ENCODE measurements at regions not wholly inside any gene's neighbourhood (a gene's known extent, or its start where the extent isn't known, plus 50 kb on each side); places are given as distances from the start of the nearest gene placed in this dataset.

GRCh38 chr7:93015101-93015778 is 102.5 kb downstream of the SAMD9 start:
- no peak for DNase-seq

- no peak for DNase-seq
Observed at GRCh38 chr7:93014410-93014809, 103.4 kb downstream of the SAMD9 start.

GRCh38 chr7:93013446-93014061 is 104.2 kb downstream of the SAMD9 start:
- peak; percentile 34 for DNase-seq

- DNase-seq, result no peak
Observed at GRCh38 chr7:93011351-93012294, 106.2 kb downstream of the SAMD9 start.

- DNase-seq, result peak; percentile 64
Observed at GRCh38 chr7:93008833-93009232, 108.9 kb downstream of the SAMD9 start.

- peak; percentile 84 for DNase-seq
Observed at GRCh38 chr7:93006480-93007095, 111.2 kb downstream of the SAMD9 start.

- peak; percentile 80 for DNase-seq
Observed at GRCh38 chr7:93004906-93005305, 112.9 kb downstream of the SAMD9 start.

- DNase-seq, result no peak
Observed at GRCh38 chr7:92997719-92998118, 120.1 kb downstream of the SAMD9 start.

GRCh38 chr7:92997152-92997551 is 120.6 kb downstream of the SAMD9 start:
- no peak for DNase-seq

GRCh38 chr7:92994901-92995300 is 122.9 kb downstream of the SAMD9 start:
- peak; percentile 58 for DNase-seq

GRCh38 chr7:92992932-92993331 is 124.8 kb downstream of the SAMD9 start:
- no peak for DNase-seq

- no peak for DNase-seq
Observed at GRCh38 chr7:92992483-92992882, 125.3 kb downstream of the SAMD9 start.

GRCh38 chr7:92991190-92991589 is 126.6 kb downstream of the SAMD9 start:
- no peak for DNase-seq

GRCh38 chr7:92988941-92989545 is 128.7 kb downstream of the SAMD9 start:
- DNase-seq, result no peak

GRCh38 chr7:92988051-92988450 is 129.7 kb downstream of the SAMD9 start:
- DNase-seq, result no peak

- DNase-seq, result no peak
Observed at GRCh38 chr7:92987538-92987937, 130.2 kb downstream of the SAMD9 start.

GRCh38 chr7:92987095-92987494 is 130.7 kb downstream of the SAMD9 start:
- DNase-seq, result no peak

GRCh38 chr7:92982928-92983327 is 134.9 kb downstream of the SAMD9 start:
- no peak for DNase-seq

- DNase-seq, result no peak
Observed at GRCh38 chr7:92976931-92977330, 140.6 kb upstream of the CDK6 start.

- DNase-seq, result no peak
Observed at GRCh38 chr7:92973974-92974373, 137.6 kb upstream of the CDK6 start.

- DNase-seq, result no peak
Observed at GRCh38 chr7:92973293-92973731, 136.9 kb upstream of the CDK6 start.

- DNase-seq, result no peak
Observed at GRCh38 chr7:92972441-92972840, 136.1 kb upstream of the CDK6 start.

- no peak for DNase-seq
Observed at GRCh38 chr7:92969061-92969460, 132.7 kb upstream of the CDK6 start.
